T-cell (primary cell): ENCODE measurements at regions not wholly inside any gene's neighbourhood (a gene's known extent, or its start where the extent isn't known, plus 50 kb on each side); places are given as distances from the start of the nearest gene placed in this dataset.

Experiments
- ATAC-seq, 4 experiments: fragments of 200-7000 bp in 3 of 4; fragments of 150-1000 bp in 1 of 4; cut with Tn5 transposase; replicated peaks in 1 of 4; 1 replicate in 3 of 4; 2 replicates in 1 of 4; pipeline ENCODE4 v1.10.0; 2021; ENCODE audit warnings: moderate library complexity in 3 of 4, mild to moderate bottlenecking in 2 of 4, moderate number of reproducible peaks in 1 of 4
- CTCF ChIA-PET, 2 donors: fragments of 300-600 bp; sonication (Branson Sonifier 250); formaldehyde crosslinking; loops; one replicate each; lab custom pipeline; 2022; ENCODE audit warnings: antibody characterized with exemption in 2 of 2; lab: Charles Lee
- POLR2A ChIA-PET, 2 donors: fragments of 300-600 bp; sonication (Branson Sonifier 250); formaldehyde crosslinking; loops; one replicate each; lab custom pipeline; 2022; ENCODE audit warnings: antibody characterized with exemption in 2 of 2; lab: Charles Lee
- DNase-seq, 35 experiments: peaks; one replicate each; pipeline versions ENCODE4 v3.0.0 to v3.0.0-alpha.2; 2013 to 2023
- H3K27ac ChIP-seq: one replicate; pipeline ENCODE4 v1.5.1; 2013; ENCODE audit warnings: low read length
- H3K27me3 ChIP-seq, 2 experiments: replicated peaks in 1 of 2; 1 replicate in 1 of 2; 2 replicates in 1 of 2; pipeline versions ENCODE4 v1.6.1 to v1.7.0; 2013; ENCODE audit warnings: low read length in 1 of 2, mixed read lengths in 1 of 2; ENCODE audit not compliant: control insufficient read depth in 2 of 2, insufficient read depth in 2 of 2; ENCODE audit errors: extremely low read depth in 1 of 2
- H3K36me3 ChIP-seq, 2 donors: 1 replicate in 1 of 2; 2 replicates in 1 of 2; pipeline versions ENCODE4 v1.6.1 to v1.7.0; 2013; ENCODE audit warnings: low read length in 1 of 2; ENCODE audit not compliant: control insufficient read depth in 2 of 2, insufficient read depth in 1 of 2; ENCODE audit errors: extremely low read depth in 1 of 2
- H3K4me1 ChIP-seq, 2 experiments: 1 replicate in 1 of 2; 2 replicates in 1 of 2; pipeline versions ENCODE4 v1.6.1 to v1.7.0; 2013; ENCODE audit warnings: low read length in 2 of 2, mixed read lengths in 1 of 2; ENCODE audit not compliant: insufficient read depth in 2 of 2, control insufficient read depth in 1 of 2; ENCODE audit errors: extremely low read depth in 1 of 2
- H3K4me3 ChIP-seq, 2 donors: 1 replicate in 1 of 2; 2 replicates in 1 of 2; pipeline versions ENCODE4 v1.5.1 to v1.7.0; 2013; ENCODE audit warnings: mild to moderate bottlenecking in 2 of 2, low read length in 1 of 2, moderate library complexity in 1 of 2; ENCODE audit not compliant: control insufficient read depth in 1 of 2; ENCODE audit errors: extremely low read depth in 1 of 2
- H3K9me3 ChIP-seq: 2 replicates; pipeline ENCODE4 v1.7.0; 2013
- H3K27ac Mint-ChIP-seq, 2 donors: one replicate each; pipeline ENCODE4 v1.8.0; 2020 to 2021; ENCODE audit warnings: mild to moderate bottlenecking in 2 of 2, mixed read lengths in 2 of 2
- H3K27me3 Mint-ChIP-seq, 2 donors: one replicate each; pipeline ENCODE4 v1.8.0; 2021 to 2022; ENCODE audit warnings: mixed read lengths in 2 of 2
- H3K36me3 Mint-ChIP-seq: one replicate; pipeline ENCODE4 v1.8.0; 2021; ENCODE audit warnings: mixed read lengths
- H3K4me1 Mint-ChIP-seq, 3 donors: one replicate each; pipeline ENCODE4 v1.8.0; 2020 to 2022; ENCODE audit warnings: mixed read lengths in 3 of 3, mild to moderate bottlenecking in 1 of 3
- H3K4me3 Mint-ChIP-seq, 3 donors: one replicate each; pipeline ENCODE4 v1.8.0; 2020 to 2022; ENCODE audit warnings: mild to moderate bottlenecking in 3 of 3, mixed read lengths in 3 of 3, moderate library complexity in 3 of 3
- H3K9me3 Mint-ChIP-seq, 3 donors: one replicate each; pipeline ENCODE4 v1.8.0; 2020 to 2022; ENCODE audit warnings: mixed read lengths in 3 of 3
- WGBS: methylation state at CpG from one replicate; pipeline ENCODE4 v1.1.5; 2013; ENCODE audit warnings: missing lambda C conversion rate; ENCODE audit not compliant: insufficient coverage; 5-methylcytosine and 5-hydroxymethylcytosine counted together

DNA sequence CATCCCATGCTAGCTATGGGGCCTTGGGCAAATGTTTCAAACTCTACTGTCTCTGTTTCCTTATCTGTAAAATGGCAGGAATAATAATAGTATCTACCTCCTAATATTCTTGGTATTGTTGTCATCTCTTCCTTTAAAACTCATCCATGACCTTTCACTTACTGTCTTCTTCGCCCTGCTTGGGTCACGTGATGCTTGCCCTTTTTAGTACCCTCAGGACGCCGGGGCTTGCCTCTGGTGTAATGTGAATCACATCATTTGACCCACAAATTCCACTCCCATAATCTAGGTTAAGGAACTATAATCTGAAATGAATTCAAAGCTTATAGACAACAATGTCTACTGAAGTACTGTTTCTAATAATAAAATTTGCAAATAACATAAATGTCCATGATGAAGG, 162.7 kb downstream of the DRD1 start:
- Mint-ChIP-seq H3K27me3 (peaks cover 14 to 21% of the 10 kb centered on the region in 2 donors), H3K9me3 (no peaks in the 10 kb centered on the region), H3K36me3 (no peaks in the 10 kb centered on the region), H3K4me1 (no peaks in the 10 kb centered on the region), H3K4me3 (no peak overlapping the region), H3K27ac (no peak overlapping the region)
- Histone ChIP-seq H3K9me3 (no peaks in the 10 kb centered on the region), H3K4me1 (no peaks in the 10 kb centered on the region), H3K4me3 (no peak overlapping the region), H3K27me3 (no peaks in the 10 kb centered on the region), H3K27ac (no peak overlapping the region), H3K36me3 (no peaks in the 10 kb centered on the region)
- no peak for ATAC-seq
- ChIA-PET POLR2A (no interaction called here), CTCF (no interaction called here)
- DNase-seq = no peak
- WGBS = no CpG with 5 or more reads among the region's 4 CpGs

DNA sequence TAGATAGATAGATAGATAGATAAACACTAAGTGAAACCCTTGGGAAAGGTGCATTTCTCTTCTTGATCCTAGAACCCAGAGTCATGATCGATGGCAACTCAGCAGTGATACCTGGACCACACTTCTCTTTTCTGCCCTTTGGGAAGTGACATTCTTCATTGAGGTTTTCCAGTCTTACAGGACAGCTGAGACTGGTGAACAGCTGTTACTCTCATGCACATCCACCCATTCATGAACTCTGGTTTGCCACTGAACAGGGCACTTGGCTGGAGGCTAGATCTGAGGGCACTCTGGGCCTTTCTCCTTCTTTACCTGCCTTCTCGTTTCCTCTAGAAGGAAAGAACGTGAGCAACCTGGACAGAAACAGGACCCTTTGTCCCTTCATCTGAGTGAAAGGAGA, 164.5 kb downstream of the DRD1 start:
- Histone ChIP-seq H3K9me3 (no peaks in the 10 kb centered on the region), H3K36me3 (no peaks in the 10 kb centered on the region), H3K4me3 (no peak overlapping the region), H3K27me3 (no peaks in the 10 kb centered on the region), H3K4me1 (no peaks in the 10 kb centered on the region), H3K27ac (no peak overlapping the region)
- WGBS = 75% methylated on average over 2 of the region's 3 CpGs
- H3K36me3 Mint-ChIP-seq = no peaks in the 10 kb centered on the region
- DNase-seq = no peak
- no peak overlapping the region for H3K4me3 Mint-ChIP-seq
- H3K27me3 Mint-ChIP-seq = peaks cover 11 to 22% of the 10 kb centered on the region in 2 donors
- ATAC-seq = no peak
- no peaks in the 10 kb centered on the region for H3K4me1 Mint-ChIP-seq
- ChIA-PET POLR2A (no interaction called here), CTCF (no interaction called here)
- no peak overlapping the region for H3K27ac Mint-ChIP-seq
- no peaks in the 10 kb centered on the region for H3K9me3 Mint-ChIP-seq

DNA sequence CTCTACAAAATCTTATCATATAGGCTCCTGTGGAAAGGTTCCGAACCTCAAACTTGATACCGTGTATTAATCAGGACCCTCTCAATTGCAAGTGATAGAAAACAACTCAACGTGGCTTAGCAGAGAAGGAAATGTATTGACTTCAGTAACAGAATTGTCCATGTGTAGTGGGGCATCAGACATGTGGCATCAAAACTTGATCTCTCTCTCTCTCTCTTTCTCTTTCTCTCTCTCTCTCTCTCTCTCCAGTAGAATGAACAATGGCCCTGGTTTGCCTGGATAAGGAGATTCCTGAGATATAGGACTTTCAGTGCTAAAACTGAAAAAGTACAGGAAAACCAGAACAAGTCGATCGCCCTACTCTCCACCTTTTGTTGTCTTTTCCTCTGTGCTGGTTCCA, 168.2 kb downstream of the DRD1 start:
- Mint-ChIP-seq H3K4me3 (no peak overlapping the region), H3K27me3 (peaks cover 7 to 34% of the 10 kb centered on the region in 2 donors), H3K4me1 (no peaks in the 10 kb centered on the region), H3K36me3 (no peaks in the 10 kb centered on the region), H3K9me3 (peaks cover 0 to 4% (median 0%) of the 10 kb centered on the region in 3 donors), H3K27ac (no peak overlapping the region)
- POLR2A ChIA-PET = no interaction called here
- DNase-seq (no peak), ATAC-seq (no peak)
- WGBS = 80% methylated on average over 2 of the region's 5 CpGs
- peaks cover 0 to under 1% of the 10 kb centered on the region in 2 experiments for H3K27me3 ChIP-seq
- H3K4me1 ChIP-seq = no peaks in the 10 kb centered on the region
- no peaks in the 10 kb centered on the region for H3K9me3 ChIP-seq
- no peaks in the 10 kb centered on the region for H3K36me3 ChIP-seq
- no peak overlapping the region for H3K4me3 ChIP-seq
- H3K27ac ChIP-seq = no peak overlapping the region
- CTCF ChIA-PET = no interaction called here

DNA sequence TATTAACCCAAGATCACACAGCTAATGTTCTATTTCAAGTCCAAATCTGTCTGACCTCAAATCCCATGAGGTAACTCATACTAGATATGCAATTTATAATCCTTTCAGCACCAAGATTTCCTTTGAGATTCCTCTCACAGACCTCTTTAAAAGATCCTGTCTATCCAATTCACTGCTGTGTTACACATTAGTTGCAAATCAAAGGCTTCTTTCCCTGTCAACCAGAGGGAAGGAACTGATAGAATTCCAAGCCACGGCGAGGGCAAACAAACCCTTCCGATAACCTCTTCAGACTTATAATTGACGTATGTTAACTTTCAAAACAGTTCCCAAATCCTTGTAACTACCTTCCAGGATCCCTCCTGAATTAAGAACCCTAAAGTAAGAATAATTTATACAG, 168.9 kb downstream of the DRD1 start:
- Histone ChIP-seq H3K36me3 (no peaks in the 10 kb centered on the region), H3K4me3 (no peak overlapping the region), H3K27ac (no peak overlapping the region), H3K27me3 (peaks cover 0 to 2% of the 10 kb centered on the region in 2 experiments), H3K4me1 (no peaks in the 10 kb centered on the region), H3K9me3 (no peaks in the 10 kb centered on the region)
- Mint-ChIP-seq H3K27me3 (peaks cover 7 to 30% of the 10 kb centered on the region in 2 donors), H3K4me1 (no peaks in the 10 kb centered on the region), H3K36me3 (no peaks in the 10 kb centered on the region), H3K27ac (no peak overlapping the region), H3K9me3 (peaks cover 0 to 4% (median 0%) of the 10 kb centered on the region in 3 donors), H3K4me3 (no peak overlapping the region)
- WGBS = 100% methylated on average over 1 of the region's 4 CpGs
- DNase-seq = no peak
- ChIA-PET CTCF (no interaction called here), POLR2A (no interaction called here)
- ATAC-seq = no peak

DNA sequence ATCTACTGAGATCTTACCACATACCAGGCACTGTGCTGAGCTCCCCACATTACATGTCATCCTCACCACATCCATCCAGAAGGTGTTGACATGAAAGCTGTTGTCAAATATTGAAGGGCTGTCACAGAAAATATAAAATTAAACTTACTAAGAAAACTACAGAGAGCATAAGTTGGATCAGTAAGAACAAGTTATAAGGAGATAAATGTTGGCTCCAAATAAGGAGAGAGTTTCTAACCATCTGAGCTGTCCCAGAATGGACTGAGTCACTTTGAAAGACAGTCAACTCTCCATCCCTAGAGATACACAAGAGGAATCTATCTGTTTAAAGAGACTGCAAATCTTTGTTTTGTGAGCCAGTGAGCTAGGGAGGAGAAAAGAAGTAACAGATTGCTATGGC, 169.8 kb downstream of the DRD1 start:
- no peaks in the 10 kb centered on the region for H3K4me1 Mint-ChIP-seq
- ChIA-PET CTCF (no interaction called here), POLR2A (no interaction called here)
- H3K9me3 Mint-ChIP-seq = peaks cover 0 to 4% (median 0%) of the 10 kb centered on the region in 3 donors
- H3K4me3 ChIP-seq = no peak overlapping the region
- no peak overlapping the region for H3K4me3 Mint-ChIP-seq
- ATAC-seq (no peak), DNase-seq (no peak)
- H3K9me3 ChIP-seq = no peaks in the 10 kb centered on the region
- no peak overlapping the region for H3K27ac ChIP-seq
- H3K36me3 ChIP-seq = no peaks in the 10 kb centered on the region
- peaks cover 0 to 2% of the 10 kb centered on the region in 2 experiments for H3K27me3 ChIP-seq
- H3K27ac Mint-ChIP-seq = no peak overlapping the region
- no peaks in the 10 kb centered on the region for H3K36me3 Mint-ChIP-seq
- H3K4me1 ChIP-seq = no peaks in the 10 kb centered on the region
- peaks cover 7 to 23% of the 10 kb centered on the region in 2 donors for H3K27me3 Mint-ChIP-seq

DNA sequence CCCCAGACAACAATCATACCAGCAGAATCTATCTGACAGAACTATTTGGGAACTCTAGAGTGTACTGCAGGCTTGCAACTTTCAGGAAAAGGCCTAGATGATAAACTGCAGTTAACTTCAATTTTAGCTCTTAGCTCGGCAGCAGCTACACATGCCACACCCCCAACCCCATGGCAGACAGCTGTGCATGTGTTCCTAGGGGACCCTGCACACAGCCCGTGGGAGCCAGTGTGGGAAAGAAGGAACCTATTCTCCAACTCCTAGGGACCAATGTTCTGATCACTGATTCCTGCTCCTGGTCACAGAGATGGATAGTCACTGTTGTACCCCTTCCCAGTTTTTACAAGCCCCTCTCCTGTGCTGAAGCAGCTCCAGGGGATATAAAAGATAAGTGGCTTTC, 179.6 kb downstream of the DRD1 start:
- DNase-seq = no peak
- Histone ChIP-seq H3K4me3 (no peak overlapping the region), H3K27me3 (peaks cover 0 to 6% of the 10 kb centered on the region in 2 experiments), H3K27ac (no peak overlapping the region), H3K4me1 (no peaks in the 10 kb centered on the region), H3K9me3 (no peaks in the 10 kb centered on the region), H3K36me3 (no peaks in the 10 kb centered on the region)
- ChIA-PET CTCF (no interaction called here), POLR2A (no interaction called here)
- no peak for ATAC-seq
- H3K9me3 Mint-ChIP-seq = peaks cover 2 to 6% (median 3%) of the 10 kb centered on the region in 3 donors
- H3K27me3 Mint-ChIP-seq = peaks cover 10 to 28% of the 10 kb centered on the region in 2 donors
- WGBS = 40% methylated on average over 2 of the region's 2 CpGs
- no peak overlapping the region for H3K27ac Mint-ChIP-seq
- no peaks in the 10 kb centered on the region for H3K36me3 Mint-ChIP-seq
- no peaks in the 10 kb centered on the region for H3K4me1 Mint-ChIP-seq
- H3K4me3 Mint-ChIP-seq = no peak overlapping the region

DNA sequence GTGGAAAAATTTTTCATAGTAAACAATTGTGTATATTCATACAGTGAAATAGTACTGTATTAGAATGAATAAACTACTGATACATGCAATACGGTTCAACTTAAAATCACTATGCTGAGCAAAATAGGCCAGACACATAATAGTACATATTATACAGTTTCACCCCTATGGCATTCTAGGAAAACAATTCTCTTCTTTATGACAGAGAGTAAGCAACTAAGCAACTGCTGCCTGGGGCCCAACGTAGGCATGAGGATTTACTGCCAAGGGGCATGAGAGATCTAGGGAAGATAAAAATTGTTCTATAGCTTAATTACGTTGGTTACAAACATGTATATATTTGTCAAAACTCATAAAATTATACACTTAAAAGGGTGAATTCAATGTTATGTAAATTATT, 180.2 kb downstream of the DRD1 start:
- peaks cover 2 to 6% (median 3%) of the 10 kb centered on the region in 3 donors for H3K9me3 Mint-ChIP-seq
- H3K27me3 Mint-ChIP-seq = peaks cover 10 to 28% of the 10 kb centered on the region in 2 donors
- CTCF ChIA-PET = no interaction called here
- no CpG with 5 or more reads among the region's 3 CpGs for WGBS
- DNase-seq (no peak), ATAC-seq (no peak)
- no peaks in the 10 kb centered on the region for H3K9me3 ChIP-seq
- no peaks in the 10 kb centered on the region for H3K36me3 ChIP-seq
- H3K27ac ChIP-seq = no peak overlapping the region
- no peak overlapping the region for H3K4me3 Mint-ChIP-seq
- no peaks in the 10 kb centered on the region for H3K4me1 ChIP-seq
- no peaks in the 10 kb centered on the region for H3K36me3 Mint-ChIP-seq
- no peak overlapping the region for H3K4me3 ChIP-seq
- H3K27me3 ChIP-seq = peaks cover 0 to 6% of the 10 kb centered on the region in 2 experiments
- POLR2A ChIA-PET = no interaction called here
- no peak overlapping the region for H3K27ac Mint-ChIP-seq
- no peaks in the 10 kb centered on the region for H3K4me1 Mint-ChIP-seq
